GM12891 (cell line): ENCODE measurements at regions not wholly inside any gene's neighbourhood (a gene's known extent, or its start where the extent isn't known, plus 50 kb on each side); places are given as distances from the start of the nearest gene placed in this dataset.

Experiments used
- DNase-seq: peaks from one replicate; pipeline ENCODE4 v3.0.0; 2011; ENCODE audit warnings: low spot score; ENCODE audit not compliant: insufficient read length
- FAIRE-seq: peaks from 2 replicates; lab custom pipeline; 2011; peaks lifted over from hg19 to GRCh38; lab: Jason Lieb, UNC
- PAX5 ChIP-seq: IDR thresholded peaks from 2 replicates; pipeline ENCODE4 v1.6.1; 2011; ENCODE audit warnings: low read length, moderate library complexity, mild to moderate bottlenecking; ENCODE audit not compliant: insufficient read depth, severe bottlenecking
- POLR2A ChIP-seq: IDR thresholded peaks from 2 replicates; pipeline ENCODE4 v1.6.1; 2011; ENCODE audit warnings: low read depth, low read length, control low read depth
- POLR2AphosphoS5 ChIP-seq: IDR thresholded peaks from 2 replicates; pipeline ENCODE4 v1.6.1; 2011; ENCODE audit warnings: low read depth, low read length, control low read depth
- POU2F2 ChIP-seq: IDR thresholded peaks from 2 replicates; pipeline ENCODE4 v1.6.1; 2011; ENCODE audit warnings: low read depth, mild to moderate bottlenecking, control low read depth, low read length, moderate library complexity
- SPI1 ChIP-seq: IDR thresholded peaks from 2 replicates; pipeline ENCODE4 v1.6.1; 2011; ENCODE audit warnings: low read depth, low read length, control low read depth
- TAF1 ChIP-seq: IDR thresholded peaks from 2 replicates; pipeline ENCODE4 v1.6.1; 2011; ENCODE audit warnings: low read depth, low read length, control low read depth

GRCh38 chr5:106757672-106758071 is 913.1 kb downstream of the EFNA5 start:
- no peak for DNase-seq
- FAIRE-seq = no peak
- TF ChIP-seq TAF1 (no peak), POU2F2 (no peak), POLR2A (no peak), POLR2AphosphoS5 (no peak), SPI1 (no peak), PAX5 (no peak)

GRCh38 chr5:106755789-106756188 is 914.9 kb downstream of the EFNA5 start:
- FAIRE-seq = no peak
- no peak for DNase-seq
- TF ChIP-seq SPI1 = no peak
- TF ChIP-seq TAF1 = no peak
- no peak for TF ChIP-seq POLR2A
- TF ChIP-seq POU2F2 = no peak
- no peak for TF ChIP-seq PAX5
- TF ChIP-seq POLR2AphosphoS5 = no peak

- DNase-seq (no peak), FAIRE-seq (no peak)
- TF ChIP-seq POLR2AphosphoS5 = no peak
- TF ChIP-seq TAF1 = no peak
- TF ChIP-seq POU2F2 = no peak
- no peak for TF ChIP-seq POLR2A
- TF ChIP-seq SPI1 = no peak
- TF ChIP-seq PAX5 = no peak
Observed at GRCh38 chr5:106755066-106755465, 915.7 kb downstream of the EFNA5 start.

- no peak for TF ChIP-seq POLR2A
- TF ChIP-seq PAX5 = no peak
- TF ChIP-seq POLR2AphosphoS5 = no peak
- TF ChIP-seq SPI1 = no peak
- TF ChIP-seq POU2F2 = no peak
- no peak for TF ChIP-seq TAF1
- no peak for FAIRE-seq
- DNase-seq = no peak
Observed at GRCh38 chr5:106749826-106750225, 920.9 kb downstream of the EFNA5 start.

GRCh38 chr5:106739127-106739526 is 931.6 kb downstream of the EFNA5 start:
- no peak for DNase-seq
- TF ChIP-seq POLR2A (no peak), SPI1 (no peak), POU2F2 (no peak), POLR2AphosphoS5 (no peak), TAF1 (no peak)
- no peak for FAIRE-seq

- FAIRE-seq = no peak
Observed at GRCh38 chr5:106737111-106737510, 933.6 kb downstream of the EFNA5 start.

GRCh38 chr5:106732624-106733023 is 938.1 kb downstream of the EFNA5 start:
- TF ChIP-seq POLR2A (no peak), SPI1 (no peak), TAF1 (no peak), POU2F2 (no peak), POLR2AphosphoS5 (no peak), PAX5 (no peak)
- no peak for DNase-seq
- FAIRE-seq = no peak

More at GRCh38 chr5:106737111-106737510, 933.6 kb downstream of the EFNA5 start:
- no peak for TF ChIP-seq POU2F2
- no peak for DNase-seq

- TF ChIP-seq PAX5 (no peak), SPI1 (no peak), TAF1 (no peak), POU2F2 (no peak), POLR2A (no peak), POLR2AphosphoS5 (no peak)
- FAIRE-seq (no peak), DNase-seq (no peak)
Observed at GRCh38 chr5:106730912-106731311, 939.8 kb downstream of the EFNA5 start.

- no peak for TF ChIP-seq TAF1
- TF ChIP-seq POLR2AphosphoS5 = no peak
- TF ChIP-seq POU2F2 = no peak
- TF ChIP-seq SPI1 = no peak
- TF ChIP-seq PAX5 = no peak
- no peak for TF ChIP-seq POLR2A
- DNase-seq (no peak), FAIRE-seq (no peak)
Observed at GRCh38 chr5:106730506-106730905, 940.2 kb downstream of the EFNA5 start.

- DNase-seq (no peak), FAIRE-seq (no peak)
- TF ChIP-seq POLR2AphosphoS5 (no peak), TAF1 (no peak), POLR2A (no peak), POU2F2 (no peak), SPI1 (no peak), PAX5 (no peak)
Observed at GRCh38 chr5:106728208-106728607, 942.5 kb downstream of the EFNA5 start.

- TF ChIP-seq PAX5 = no peak
- no peak for TF ChIP-seq SPI1
- no peak for TF ChIP-seq POU2F2
- no peak for TF ChIP-seq POLR2A
- no peak for TF ChIP-seq TAF1
- no peak for TF ChIP-seq POLR2AphosphoS5
- no peak for DNase-seq
- no peak for FAIRE-seq
Observed at GRCh38 chr5:106727071-106727470, 943.7 kb downstream of the EFNA5 start.
